CD4-positive, alpha-beta T cell treated with Interleukin-12 subunit alpha and Interleukin-12 subunit beta, for 1 hour (primary cell): ENCODE measurements at regions not wholly inside any gene's neighbourhood (a gene's known extent, or its start where the extent isn't known, plus 50 kb on each side); places are given as distances from the start of the nearest gene placed in this dataset.
"Not testable (repeated sequence)": the region's sequence is repeated elsewhere in the genome, so short reads cannot be mapped to it uniquely, and the experiment has no call there.

Experiments
- DNase-seq: peaks from one replicate; pipeline ENCODE4 v3.0.0-alpha.2; 2020

DNA sequence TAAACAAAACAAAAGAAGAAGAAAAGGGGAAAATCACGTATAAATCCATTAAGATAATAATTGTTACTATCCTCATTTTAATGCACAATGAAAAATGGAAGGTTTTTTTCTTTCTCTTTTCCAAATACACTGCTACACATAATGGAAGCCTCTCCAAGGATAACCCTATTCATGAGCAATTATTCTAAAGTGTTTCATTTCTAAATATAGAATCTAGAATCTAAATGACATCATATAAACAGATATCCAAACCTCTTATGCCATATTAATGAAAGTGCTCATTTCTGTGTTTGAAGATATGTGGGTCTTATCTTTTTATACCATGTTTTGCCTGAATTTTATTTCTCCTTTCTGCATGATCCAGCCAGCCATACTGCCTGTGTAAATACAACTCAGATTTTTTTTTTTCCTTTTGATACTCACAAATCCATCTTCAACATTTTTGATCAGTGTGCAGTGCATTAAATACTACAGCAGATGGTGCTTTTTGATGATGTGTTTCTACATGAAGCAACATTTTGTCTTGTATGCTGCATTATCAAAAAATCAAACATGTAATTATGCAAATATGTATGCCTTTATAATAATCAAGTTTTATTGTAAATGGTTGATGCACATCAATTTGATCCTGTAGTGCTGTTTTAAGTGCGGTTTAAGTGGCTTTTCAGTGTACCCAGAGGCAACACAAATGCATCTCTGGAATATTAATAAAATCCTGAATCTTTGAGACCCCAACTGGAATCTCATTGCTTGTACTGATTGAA is 625.6 kb upstream of the PTBP2 start:
- DNase-seq, result no peak

DNA sequence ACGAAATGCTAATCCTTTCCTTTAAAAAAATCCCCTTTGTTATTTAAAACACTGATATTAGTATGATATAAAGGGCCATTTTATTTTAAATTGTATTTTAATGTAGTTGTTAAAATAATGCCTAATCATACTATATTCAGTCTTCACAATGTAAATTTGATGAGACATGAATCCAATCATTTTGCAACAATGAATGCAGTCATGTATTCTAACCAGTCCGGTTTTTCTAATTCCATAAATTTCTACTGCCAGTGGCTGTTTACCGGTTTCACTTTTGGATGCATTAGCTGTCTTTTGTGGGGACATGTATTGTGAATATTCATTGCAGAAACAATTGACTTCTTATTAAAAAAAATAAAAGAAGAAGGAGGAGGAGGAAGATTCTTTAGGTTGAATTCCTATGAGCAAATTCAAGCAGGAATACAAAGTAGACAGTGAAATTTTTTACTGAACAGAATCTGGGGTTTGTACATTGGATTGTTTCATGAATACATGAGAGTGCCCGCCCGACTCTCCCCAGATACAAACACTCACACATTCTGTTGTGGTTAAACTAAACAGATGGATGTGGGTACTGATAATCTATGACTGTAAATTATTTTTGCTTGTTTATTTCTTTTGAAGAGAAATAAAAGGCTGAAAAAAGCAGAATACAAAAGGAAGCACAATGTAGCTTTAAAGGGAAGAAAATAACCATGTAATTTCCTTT is 624.8 kb upstream of the PTBP2 start:
- DNase-seq, result no peak

DNA sequence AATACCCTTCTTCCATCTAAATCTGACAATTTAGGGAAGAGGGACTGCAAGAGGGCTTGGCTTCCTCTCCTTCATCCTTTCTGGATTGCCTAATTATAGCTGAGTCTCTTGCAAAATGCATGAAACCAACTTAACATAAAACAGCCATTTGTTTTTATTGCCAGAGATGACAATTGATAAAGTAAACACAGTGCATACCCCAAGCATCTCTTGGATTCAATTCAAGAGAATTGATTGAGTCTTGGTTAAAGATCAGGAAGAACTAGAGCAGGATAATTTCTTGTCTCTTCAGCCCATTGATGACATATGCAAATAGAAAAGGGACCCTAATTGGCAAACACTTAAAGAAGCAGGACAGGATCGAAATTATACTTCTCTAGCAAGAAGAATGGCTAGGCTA is 617.1 kb upstream of the PTBP2 start:
- no peak for DNase-seq

DNA sequence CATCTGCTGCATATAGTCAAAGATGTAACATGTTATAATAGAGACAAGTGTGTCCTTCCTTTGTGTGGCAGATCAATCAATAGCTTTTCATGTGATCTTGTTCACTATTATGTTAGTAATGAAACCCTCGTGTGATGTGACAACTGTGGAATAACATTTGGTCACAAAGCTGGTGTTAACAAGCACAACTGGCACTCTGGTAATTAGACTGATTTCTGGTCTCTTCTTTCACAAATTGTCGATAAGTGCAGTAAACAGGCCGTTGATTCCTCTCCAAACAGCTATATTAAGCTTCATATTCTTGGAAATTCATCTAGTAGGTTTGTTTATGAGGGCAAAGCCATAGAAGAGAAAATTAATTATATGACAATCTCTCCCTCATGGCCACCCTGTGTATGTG is 616.7 kb upstream of the PTBP2 start:
- no peak for DNase-seq

DNA sequence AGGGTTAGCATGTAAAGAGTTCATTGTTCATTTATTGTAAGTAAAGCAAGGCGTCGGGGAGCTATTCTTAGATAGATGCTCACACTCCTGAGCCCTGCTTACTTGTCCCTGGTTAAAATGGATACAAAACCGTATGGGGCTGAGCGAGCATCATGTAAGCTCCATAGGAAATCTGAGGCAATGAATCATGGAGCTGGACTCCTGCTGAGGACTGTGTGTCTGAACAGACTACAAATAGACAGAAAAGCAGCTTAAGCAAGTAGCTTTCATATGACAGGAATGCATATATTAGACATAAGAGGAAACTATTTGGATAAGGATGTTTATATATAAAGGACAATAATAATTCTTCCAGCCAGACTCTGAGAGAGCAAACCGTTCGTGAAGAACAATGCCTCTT is 604.9 kb upstream of the PTBP2 start:
- no peak for DNase-seq

DNA sequence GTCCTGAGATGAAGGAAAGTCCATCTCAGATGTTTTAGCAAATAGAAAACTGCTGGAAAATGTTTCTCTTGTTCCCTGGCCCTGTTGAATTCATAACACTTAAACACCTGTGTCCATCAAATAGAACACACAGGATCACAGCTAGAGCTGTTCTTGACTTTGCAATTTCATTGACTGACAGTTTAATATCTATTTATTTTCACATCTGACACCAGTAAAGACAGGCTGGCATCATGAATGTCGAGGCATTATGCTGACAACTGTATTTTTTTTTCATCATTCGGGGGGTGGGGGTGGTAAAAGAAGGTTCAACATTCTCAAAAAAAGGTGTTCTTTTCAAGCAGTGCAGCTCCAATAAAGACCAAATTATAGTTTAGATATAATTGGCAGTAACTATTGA is 591.2 kb upstream of the PTBP2 start:
- DNase-seq, result no peak

DNA sequence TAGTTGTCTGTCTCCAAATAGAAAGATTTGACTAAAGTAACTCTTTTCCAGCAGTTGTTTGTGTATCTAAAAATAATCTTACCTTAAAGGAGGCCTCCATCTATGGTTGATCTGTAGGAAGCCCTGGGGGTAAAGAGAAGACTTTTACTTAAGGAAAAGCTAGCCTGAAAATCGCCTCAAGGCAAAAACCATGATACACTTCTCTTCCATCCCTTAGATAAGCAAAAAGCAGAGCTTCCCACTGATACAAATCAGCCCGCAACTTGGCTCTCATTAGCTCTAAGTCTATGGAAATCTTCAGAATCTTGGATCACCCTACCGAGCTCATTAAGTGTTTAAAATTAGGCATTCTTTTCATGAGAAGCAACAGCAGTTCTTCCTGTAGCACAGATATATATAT is 576.9 kb upstream of the PTBP2 start:
- no peak for DNase-seq

DNA sequence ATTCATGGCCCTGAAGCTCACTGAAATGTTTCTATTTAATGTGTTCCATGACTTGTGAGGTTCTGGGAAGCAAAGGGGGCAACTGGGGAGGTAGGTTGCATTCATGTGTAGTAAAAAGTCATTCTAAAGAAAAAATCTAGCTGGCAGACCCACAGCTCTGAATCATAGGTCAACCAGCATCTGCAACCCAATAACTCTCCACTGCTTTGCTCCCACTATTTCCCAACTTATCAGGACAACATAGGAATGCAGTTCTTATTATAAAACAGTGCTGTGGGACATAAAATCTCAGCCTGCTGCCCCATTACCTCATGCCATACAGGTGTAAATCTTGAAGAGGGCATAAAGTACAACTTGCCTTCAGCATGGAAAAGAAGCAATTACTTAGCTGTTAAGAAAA is 576.1 kb upstream of the PTBP2 start:
- no peak for DNase-seq

DNA sequence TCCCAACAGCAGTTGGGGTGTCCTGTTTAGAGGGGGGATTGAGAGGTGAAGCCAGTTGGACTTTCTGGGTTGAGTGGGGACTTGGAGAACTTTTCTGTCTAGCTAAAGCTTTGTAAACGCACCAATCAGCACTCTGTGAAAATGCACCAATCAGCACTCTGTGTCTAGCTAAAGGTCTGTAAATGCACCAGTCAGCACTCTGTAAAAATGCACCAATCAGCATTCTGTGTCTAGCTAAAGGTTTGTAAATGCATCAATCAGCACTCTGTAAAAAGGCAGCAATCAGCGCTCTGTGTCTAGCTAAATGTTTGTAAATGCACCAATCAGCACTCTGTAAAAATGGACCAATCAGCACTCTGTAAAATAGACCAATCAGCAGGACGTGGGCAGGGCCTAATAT is 568.6 kb upstream of the PTBP2 start:
- DNase-seq, result not testable (repeated sequence)

DNA sequence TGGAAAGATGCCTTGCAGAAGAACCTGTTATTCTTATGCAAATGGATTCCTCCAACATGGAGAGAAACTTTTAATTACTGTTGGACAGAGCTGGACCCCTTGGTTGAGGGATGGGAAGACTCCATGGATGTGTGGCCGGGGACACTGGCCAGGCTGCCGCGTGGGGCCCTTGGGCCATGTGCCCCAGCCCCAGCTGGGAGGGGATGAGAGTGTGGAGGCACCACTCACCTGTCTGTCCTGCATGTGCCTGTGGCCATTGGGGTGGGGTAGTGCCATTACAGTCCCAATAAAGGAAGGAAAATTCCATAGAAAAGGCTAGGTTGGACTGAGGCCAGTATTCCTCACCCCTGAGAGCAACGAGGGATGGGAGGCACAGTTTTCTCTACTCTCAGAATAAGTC is 564.5 kb upstream of the PTBP2 start:
- no peak for DNase-seq

DNA sequence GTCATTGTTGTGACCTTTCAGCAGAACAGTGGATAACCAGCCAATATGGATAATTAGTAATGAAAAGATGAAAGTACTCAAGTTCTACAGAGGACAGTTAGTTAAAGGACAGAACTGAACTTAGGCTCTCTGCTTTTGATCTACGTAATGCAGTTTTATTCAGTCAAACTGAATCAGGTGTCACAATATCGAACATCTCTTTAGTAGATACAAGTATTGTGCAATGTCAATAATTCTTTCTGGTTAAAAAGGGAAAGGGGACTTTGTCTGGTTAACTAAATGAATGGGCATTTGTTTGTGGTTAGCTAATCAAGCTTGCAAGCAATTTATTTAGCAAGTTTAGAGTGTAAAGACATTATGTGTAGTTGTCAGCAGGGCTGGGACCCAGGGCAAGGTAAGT is 562.2 kb upstream of the PTBP2 start:
- no peak for DNase-seq

DNA sequence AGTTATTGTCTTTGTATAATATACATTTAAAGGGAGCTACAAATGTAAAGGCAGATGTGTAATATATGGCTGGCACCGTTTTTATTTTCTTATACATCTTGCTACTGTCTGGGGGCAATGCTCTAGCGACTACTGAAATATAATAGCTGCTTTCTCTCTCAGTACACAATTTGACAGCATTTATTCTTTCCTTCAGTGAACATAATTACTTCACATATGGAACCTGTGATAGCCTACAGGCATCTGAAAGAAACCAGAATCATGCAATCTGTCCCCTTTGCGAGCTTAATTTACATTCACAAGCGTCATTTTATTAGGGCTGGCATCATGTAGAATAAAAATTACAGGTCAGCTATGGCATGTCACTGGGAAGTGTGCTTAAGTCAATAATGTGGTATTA is 557.5 kb upstream of the PTBP2 start:
- no peak for DNase-seq

DNA sequence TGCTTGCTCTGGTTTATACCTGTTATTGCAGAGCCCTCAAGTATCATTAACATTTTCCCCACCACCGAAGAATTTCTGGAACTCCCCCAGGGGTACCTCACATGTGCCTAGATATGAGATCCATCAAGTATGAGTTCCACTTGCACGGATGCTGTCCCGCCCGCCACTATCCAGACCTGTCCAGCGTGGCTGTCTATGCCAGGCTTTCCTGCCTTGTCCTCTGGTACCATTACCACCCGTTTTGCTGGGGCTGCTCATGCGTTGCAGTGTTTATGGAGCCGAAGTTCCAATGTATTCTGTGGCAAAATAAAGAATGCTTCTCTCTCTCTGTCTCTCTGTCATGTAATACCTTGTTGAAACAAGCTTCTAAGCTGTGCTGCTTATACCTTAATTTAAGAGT is 543.5 kb upstream of the PTBP2 start:
- no peak for DNase-seq

DNA sequence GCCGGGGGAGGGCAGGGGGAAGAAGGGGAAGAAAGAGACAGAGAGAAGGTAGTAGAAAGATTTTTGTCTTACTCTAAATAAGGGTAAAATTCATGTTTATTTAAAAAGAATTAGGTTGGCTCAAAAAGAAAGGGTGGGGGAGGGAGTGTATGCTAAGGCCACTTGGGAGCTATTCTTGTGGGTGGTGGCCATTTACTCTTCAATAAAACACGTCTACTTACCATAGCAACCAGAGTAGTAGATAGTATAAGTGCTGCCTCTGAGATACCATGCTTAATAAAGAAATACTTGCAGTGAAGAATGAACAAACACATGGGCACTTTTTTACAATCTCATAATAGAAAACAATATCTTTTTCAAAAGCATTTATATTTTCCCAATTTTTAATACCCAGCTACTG is 538.1 kb upstream of the PTBP2 start:
- no peak for DNase-seq

DNA sequence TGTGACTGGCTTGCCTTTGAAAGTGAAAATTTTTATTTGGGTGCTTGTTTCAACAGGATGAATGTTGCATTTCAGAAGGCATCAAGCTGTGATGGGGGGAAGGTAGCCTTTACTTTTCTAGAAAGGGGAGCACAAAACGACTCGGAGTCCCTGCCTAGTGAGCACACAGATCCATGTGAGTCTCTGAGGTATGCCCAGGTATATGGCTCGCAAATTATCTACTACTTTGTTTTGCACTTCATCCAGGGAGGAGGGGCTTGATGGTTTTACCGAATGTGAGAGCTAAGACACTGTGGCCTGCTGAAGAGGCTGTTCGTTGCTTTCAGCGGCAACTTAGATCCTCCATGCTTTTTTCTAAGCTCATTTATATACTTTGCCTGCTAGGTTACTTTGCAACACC is 537.7 kb upstream of the PTBP2 start:
- DNase-seq, result no peak

DNA sequence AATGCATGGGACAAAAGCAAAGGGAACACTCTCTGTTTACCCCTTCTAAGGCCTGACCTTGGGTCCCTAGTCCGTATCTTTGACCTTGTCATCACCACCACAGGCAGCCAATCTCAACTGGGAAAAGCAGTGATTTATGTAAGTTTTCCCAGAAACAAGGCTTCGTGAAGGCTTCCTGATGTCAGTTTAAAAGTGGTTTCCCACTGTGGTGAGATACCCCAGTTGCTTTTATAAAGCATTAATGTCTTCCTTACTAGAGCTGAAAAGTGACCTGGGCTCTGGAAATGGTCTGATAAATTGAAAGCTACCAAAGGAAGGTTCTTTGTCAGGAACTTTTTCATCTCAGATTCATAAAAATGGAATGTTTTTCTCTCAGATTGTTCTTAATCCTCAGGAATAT is 536.4 kb upstream of the PTBP2 start:
- DNase-seq, result no peak

DNA sequence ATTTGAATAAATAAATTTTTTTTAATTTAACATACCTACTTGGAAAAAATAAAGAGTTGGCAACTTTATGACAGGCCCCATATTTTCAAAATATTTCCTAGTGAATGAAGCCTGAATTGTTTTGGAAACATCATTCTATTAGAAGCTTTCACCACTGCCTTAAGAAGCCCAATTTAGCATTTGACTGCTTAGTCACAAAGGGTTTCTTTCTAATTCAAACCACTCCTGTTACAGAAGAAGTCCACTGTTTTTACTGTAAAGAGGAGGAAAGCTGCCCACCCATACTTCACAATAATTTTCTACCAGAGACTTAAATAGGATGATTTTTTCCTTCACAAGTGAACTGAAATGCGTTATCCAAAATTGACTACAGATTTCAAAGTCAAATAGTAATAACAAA is 534.6 kb upstream of the PTBP2 start:
- DNase-seq, result no peak

DNA sequence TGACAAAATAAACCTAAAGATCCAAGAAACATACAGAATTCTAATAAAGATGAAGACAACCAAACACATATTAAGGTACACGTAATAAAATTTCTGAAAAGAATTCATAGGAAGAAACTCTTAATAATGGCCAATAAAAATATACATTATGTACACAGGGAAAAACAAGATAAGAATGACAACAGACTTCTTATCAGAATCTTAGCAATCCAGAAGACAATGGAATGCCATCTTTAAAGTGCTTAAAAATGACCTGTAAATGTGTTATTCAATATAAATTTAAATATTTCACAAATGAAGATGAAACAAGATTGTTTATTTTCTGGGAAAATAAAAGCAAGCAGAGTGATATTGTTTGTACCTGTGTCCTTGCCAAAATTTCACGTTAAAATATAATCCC is 530.4 kb upstream of the PTBP2 start:
- no peak for DNase-seq

DNA sequence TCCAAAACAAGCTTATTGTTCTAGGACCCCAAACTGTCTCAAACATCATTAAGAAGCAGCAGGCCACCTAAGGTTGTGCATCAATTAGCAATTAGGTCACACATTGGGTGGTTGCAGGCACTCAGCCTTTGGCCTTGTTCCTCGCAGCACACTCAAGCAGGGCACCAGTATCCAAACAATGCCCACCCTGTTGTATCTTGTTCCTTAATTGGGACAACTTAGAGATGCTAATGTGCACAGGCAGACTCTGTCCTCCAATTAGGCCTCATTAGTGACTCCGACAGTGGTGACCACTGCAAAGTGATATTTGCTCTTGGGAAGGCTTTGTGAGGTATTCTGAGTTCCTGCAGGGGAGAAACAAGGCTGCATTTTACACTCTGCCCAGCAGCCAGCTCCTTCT is 515.1 kb upstream of the PTBP2 start:
- no peak for DNase-seq

DNA sequence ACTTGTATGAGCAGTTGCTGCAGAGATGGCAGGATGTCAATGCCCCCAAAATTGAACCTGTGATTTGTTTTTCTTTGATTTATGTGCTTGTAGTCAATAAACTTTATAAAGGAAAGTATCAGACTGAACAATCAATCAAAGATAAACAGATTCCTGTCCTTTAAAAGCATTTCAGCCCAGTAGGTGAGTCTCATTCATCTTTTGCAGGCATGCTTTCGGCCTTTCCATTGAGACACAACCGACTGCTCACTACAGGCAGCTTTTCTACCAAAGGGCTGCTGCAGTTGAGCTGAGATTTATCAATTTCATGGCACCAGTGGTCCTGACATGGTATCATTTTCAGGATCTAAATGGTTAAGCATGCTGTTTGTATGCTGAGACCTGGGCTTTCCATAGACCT is 513.6 kb upstream of the PTBP2 start:
- DNase-seq, result no peak

DNA sequence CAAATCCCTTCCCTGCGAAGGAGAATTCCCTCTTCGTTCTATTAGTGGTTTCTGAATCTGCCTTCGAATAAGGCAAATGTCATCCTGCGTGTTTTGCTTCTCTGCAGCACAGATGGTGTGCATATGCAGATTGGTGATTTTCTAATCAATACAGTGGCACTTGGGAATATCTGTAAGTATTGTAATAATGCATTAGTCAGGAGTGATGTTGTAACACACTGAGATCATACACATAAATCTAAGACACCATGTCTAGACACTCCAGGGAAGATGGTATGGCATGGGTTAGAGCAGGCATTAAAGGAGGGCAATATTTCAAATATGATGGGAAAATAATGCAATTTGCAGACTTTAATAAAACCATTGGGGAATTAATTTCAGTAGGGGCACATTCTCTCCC is 513.2 kb upstream of the PTBP2 start:
- DNase-seq, result no peak

DNA sequence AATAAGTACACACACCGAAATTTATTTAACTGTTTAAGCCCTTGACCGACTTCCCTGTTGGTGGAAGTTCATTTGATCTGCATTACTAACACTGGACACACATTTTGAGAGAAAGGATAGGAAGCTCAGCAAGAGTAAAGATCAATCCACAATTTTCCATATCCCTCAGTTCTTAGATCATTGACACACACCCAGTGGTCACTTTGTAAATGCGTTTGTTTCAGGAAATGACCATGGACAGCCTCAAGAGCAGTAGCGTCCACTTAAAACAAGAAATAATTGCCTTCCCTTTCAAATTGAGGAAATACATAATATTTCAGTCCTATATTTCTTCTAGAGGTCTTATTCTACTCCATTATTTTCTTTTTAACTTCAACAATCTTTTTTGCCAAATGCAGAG is 511.5 kb upstream of the PTBP2 start:
- DNase-seq, result no peak

DNA sequence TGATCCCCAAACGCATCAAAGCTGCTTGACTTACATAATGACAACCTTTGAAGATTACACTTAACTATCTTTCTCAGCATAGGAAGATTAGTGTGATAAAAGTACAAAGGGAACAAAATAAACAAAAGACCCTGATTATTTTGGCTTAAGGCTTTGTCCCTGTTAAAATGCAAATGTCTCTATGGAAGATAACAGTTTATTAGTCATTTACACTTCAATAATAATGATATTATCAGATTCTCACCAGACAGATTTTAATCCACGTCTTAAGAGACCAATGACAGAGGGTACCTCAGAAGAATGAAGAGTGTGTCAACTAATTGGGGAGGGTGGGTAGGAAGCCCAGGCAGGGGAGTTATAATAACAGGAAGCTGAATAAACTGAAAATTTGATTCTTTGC is 510.4 kb upstream of the PTBP2 start:
- no peak for DNase-seq

DNA sequence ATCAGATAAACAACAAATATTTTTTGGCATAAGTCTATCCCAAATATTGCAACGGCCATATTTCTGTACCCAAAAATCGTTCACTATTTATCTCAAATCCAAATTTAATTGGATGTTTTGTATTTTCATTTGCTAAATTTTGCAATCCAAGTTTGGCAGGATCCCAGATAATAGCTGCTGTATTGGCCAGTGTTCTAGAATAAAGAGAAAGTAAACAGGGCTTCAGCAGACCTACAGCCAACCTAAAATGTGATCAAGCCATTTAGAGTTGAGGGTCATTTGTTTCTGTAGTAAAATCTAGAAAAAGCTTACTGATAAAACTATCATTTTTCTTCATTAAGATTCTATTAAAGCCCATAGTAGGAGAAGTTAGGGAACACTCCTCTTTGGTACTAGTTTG is 506.6 kb upstream of the PTBP2 start:
- no peak for DNase-seq

DNA sequence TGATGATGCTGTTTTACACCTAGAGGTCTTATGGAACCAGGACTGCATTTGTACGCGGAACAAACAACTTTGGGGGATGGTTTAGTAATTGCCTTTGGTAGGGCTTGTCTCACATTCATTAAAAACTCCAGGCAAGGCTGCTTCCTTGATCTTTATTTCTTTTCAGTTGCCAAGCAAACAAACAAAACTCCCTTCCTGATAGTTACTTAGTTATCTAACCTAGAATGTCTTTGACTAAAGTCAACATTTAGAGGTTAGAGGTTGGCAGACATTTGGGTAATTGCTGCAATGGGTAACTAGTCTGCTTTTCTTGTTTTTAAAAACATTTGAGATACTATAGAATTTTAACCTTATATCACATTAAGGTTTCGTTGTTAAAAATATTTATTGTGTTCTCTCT is 500.9 kb upstream of the PTBP2 start:
- DNase-seq, result no peak
